Right renal cortex interstitium (tissue), 3 donors: ENCODE measurements at regions not wholly inside any gene's neighbourhood (a gene's known extent, or its start where the extent isn't known, plus 50 kb on each side); places are given as distances from the start of the nearest gene placed in this dataset.

ENCODE experiments used
- DNase-seq, 3 donors: peaks; one replicate each; pipeline ENCODE4 v3.0.0-alpha.2; 2013; ENCODE audit warnings: low read depth in 3 of 3, low spot score in 2 of 3

DNA sequence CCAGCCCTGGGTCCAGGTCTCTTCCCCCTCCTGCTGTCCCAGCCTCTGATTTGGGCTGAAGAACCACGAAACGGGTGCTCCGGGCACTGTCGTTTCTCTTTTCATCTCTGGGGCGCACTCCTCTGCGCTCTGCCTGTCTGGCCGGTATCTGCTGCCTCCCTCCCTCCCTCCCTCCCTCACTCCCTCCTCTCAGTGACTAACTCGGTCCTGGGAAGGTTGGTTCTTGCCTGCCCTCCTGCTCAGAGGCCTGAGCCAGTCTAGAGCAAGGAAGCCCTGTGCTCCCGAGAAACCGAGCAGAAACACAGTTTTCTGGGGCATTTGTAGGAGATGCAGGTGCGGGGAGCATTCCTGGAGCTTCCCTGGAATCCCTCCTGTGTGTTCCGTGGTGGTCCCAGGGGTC, 1235.2 kb downstream of the BRD1 start:
- no peak for DNase-seq

DNA sequence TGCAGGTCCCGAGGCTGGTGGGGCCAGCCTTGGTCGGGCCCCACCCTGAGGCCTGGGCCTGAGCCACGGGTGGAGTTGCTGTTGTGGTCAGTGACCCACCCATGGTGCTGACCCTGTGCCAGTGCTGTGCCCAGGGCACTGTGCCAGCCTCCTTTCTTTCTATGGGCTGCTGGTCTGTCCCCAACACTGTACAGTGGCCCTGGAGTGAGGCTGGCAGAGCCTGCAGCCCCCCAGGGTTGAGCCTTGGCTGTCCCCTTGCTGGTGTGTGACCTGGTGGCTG, 1235.7 kb downstream of the BRD1 start:
- no peak for DNase-seq

DNA sequence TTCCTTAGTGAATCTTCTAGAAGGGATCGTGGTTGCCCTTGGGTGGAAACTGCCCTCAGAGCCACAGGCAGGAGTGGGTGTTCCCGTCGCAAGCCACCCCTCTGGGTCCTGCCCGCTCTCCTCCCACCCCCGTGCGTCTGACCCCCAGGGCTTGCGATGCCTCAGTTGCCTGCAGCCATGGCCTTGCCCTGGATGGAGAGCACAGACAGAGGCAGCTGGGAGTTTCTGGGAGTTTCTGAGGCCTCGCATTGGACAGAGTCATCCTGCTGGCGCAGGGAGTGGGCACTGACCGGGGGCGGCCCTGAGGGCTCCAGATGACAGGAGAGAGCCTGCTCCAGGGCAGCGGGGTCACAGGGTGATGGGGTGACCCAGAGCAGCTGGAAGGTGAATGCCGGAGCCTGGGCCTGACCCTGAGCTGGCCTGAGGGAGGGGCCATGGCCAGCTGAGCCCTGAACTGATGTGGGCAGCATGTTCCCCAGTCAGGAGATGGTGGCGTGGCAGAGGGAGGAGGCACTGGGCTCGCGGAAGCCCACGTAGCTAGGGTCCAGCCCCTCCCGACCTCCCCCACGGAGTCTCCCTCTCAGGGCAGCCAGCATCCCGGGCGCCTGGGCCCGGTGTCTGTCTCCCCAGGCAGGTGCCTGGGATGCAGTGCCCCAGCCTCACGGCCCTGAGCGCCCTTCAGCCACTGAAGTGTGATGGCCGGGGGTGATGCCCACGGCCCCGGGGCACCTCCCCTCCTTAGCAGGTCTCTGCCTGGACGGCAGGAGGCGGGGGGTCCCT, 1236.2 kb downstream of the BRD1 start:
- DNase-seq: no peak

DNA sequence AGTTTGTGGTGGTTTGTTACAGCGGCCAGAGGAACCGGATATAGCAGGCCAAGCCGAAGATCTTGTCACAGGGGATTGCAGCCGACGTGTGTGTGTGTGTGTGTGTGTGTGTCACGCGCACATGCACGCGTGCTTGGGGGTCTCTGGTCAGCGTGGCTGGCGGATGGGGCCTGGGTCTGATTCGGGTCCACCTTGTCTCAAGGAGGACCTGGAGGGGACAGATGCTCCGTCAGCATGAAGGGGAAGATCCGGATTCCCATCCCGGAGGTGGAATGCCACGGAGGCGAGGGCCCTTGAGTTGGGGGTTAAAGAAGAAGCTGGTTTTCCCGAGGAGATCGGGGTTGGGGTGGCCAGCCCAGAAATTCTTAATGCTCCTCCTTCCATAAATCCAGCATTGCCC, 1237.8 kb downstream of the BRD1 start:
- DNase-seq: no peak

DNA sequence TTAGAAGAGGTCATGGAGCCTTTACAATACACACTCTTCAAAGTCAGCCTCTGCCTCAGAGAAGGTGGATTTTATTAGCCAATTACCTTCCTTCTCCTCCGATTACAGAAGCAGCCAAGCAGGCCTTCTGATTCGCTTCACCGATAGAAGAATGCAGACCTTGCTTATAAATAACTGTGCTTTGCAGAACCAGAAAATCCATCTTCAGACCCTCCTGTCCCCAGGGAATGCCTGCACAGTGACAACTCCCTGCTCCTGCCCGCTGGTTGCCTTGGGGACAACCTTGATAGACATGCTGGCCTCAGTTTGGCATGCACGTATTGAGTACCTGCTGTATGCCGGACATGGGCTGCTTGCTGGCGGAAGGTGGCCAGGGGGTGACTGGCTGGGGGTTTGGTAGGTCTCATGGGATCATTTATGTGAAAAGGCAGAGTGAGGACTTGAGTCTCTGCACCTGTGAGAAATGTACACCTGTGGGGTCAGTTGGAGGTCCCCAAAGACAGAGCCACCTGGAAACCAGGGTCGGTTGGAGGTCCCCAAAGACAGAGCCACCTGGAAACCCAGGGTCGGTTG, 1238.7 kb downstream of the BRD1 start:
- peak in 1 of 3 donors; percentile 60 for DNase-seq

DNA sequence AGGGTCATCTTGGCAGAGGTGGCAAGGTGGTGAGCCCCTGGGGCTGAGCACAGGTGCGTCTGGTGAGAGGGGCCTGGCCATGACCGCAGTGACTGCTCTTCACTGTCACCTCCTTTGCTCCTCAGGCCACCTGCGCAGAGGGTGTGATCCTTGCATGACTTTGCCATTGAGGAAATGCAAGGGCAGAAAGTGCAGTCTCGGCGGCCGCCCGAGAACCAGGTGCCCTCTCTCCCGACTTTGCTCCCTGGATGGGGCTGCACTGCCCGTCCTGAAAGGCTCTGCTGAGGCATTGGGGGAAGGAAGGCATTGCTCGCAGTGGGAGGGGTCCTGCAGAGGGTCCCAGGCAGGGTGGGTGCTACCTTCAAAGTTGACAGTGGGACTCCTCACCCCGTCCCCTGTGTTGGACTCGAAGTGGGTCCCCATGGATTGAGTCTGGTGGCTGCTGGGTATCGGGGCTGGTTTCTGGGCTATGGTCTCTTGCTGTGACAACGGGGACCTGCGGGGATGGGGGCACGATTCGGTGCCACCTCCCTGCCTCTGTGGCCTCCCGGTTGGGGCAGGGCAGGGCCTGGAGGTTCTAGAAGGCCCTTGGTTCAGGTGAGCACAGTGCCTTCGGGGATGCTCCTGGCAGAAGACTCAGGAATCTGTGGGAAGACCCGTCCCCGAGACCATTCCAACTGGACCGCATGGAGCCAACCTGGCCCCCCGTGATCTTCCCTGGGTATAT, 1239.4 kb downstream of the BRD1 start:
- DNase-seq: no peak

DNA sequence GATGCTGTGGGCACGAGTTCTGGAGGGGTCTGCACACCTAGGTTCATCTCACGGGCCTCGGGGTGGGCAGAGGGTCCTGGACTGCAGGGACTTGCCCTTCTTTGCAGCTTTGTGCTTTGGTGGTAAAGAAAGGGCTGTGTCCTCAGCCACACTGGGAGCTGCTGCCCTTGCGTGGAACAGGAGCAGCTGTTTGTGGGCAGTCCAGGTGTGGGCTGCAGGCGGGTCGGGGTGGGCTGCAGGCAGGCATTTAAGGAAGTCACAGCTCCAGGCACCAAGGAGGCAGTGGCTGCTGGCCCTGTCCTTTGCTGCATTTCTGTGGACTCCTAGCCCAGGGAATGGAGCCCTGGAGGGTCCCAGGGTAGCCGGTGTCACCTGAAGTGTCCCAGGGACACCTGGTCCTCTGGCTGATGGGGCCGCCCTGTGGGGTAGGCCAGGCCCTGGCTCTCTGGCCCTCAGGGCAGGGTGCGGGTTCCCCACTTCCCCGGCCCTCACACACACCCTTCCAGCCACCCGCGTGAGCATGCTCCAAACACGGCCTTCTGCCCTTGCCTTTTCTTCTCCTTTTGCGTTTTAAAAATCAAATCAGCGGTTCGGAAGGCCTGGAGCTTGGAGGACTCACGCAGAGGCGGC, 1240.3 kb downstream of the BRD1 start:
- DNase-seq: no peak

DNA sequence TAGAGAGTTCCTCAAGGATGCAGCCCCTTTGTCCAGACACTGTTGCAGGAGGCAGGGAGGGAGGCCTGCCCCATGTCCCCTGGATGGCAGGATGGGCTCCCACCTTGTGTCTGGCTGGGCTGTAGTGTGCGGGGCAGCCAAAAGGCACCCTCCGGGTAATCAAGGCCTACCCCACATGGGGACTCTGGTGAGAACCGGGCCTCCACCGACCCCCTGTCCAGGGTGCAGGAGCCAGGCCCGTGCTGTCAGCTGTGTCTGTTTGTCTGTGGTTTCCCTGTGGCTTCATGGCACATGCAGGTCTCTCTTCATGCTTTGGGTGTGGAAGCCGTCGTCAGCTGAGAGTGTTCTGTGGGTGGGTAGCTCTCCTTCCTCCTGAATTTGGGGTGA, 1240.9 kb downstream of the BRD1 start:
- no peak for DNase-seq

DNA sequence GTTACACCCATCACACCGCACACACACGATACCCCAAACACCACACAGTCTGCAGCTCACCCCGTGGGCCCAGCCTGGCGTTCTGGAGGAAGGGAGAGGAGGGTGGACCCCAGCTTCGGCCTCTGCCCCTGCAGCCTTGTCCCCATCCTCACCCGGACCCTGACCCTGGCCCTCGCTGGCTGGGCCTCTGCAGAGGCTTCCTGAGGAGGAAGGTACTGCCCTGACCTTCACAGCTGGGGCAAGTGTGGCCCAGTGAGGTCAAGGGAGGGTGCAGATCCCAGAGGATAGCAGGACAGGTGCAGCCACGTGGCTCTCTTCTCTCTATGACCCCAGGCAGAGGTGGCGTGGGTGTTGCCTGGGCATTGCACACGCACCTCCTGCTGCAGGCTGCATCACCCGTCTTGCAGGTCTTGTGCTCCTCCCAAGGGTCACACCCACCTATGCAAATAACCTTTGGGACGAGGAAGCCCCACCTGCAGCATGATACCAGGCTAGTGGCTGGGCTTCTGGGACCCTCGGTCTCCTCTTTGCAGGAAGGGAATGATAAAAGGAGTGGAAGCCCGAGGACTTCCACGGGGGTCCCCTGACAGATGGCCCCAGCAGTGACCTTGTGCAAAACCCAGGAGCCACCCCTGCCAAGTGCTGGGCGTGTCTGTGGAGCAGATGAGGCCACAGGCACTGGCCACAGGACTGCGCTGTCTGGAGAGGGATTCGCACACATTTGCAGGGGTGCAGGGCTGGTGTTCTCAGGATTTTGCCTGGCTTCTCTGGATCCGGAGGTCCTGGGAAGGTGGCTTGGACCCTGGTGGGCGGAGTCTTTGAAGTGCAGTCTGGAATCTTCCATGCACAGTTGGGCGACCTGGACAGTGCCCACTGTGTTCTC, 1241.5 kb downstream of the BRD1 start:
- DNase-seq: no peak

DNA sequence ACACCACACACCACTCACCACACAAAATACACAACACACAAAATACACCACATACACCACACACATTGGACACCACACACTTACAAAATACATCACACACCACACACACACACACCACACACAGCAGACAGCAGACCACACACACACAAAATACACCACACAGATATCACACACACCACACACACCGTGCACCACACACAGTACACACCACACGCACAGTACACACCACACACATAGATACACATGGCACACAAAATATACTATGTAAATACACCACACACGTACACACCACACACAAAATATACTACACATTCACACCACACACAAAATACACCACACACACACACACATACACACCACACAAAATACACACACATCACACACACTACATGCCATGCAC, 1243.5 kb downstream of the BRD1 start:
- no peak for DNase-seq

DNA sequence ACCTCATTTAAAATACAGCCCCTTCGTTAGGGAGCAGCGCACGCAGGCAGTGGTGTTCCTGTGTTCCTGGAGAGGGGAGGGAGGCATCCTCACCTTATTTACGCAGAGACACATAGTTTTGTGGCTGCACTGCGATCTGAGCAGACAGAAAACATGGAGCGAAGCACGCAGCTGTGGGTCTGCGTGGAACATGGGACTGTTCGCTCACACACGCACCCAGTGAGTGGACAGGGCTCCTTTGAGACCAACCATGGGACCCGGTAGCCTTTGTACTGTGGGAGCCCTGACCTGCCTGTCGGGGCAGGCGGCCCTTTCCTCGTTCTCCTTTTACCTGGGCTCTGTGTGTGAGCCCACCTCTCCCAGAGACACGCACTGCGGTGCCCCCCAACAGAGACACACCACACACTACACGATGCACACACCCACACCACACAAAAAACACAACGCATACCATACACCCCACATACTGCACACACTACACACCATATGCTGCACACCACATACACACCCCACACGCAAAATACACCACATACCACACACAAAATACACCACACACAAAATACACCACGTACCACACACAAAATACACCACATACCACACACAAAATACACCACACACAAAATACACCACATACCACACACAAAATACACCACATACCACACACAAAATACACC, 1245.7 kb downstream of the BRD1 start:
- no peak for DNase-seq

DNA sequence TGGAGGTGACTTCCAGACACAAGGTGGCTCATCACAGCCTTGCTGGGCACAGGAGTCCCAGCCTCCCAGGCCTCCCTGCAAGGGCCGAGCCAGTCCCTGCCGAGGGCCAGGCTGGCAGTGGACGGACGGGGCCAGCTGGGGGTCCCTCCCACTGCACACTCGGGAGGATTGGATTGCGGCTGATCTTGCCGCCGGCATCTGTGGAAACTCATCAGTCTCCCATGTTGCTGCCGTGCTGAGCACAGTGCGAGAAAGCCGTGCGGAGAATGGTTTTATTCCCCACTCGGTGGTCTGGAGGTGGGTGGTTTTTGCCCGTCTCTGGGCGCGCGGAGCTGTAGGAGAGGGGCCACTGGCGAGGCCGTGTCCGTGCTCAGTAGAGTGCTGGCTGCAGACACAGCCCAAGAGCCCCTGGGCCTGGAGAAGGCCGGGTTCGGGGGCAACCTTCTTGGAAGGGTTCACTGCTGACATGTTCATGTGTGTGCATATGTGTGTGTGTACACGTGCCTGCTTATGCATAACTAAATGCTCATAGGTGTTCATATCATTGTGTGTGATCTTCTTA, 1246.4 kb downstream of the BRD1 start:
- no peak for DNase-seq

DNA sequence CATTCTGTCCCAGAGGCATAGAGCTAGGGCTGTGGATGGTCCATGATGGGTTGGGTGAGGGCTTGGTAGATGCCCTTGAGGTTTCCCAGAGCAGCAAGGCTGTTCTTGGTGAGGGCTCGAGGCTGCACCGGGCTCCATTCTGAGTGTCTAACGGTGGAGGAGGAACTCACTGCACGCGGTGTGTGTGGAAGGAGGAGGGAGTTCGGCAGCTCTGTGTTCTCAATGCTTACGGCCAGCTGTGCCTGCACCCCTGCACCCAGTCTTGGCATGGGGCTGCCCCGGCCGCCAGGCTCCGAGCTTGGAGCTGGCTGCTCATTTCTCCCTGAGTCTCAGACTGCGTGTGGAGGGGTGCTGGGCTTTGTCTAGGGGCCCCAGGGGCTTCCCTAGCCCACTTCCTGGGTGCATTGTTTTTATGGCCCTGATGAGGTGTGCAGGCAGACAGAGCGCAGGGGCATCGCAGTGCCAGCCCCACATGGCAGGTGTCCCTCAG, 1247.1 kb downstream of the BRD1 start:
- DNase-seq: no peak

DNA sequence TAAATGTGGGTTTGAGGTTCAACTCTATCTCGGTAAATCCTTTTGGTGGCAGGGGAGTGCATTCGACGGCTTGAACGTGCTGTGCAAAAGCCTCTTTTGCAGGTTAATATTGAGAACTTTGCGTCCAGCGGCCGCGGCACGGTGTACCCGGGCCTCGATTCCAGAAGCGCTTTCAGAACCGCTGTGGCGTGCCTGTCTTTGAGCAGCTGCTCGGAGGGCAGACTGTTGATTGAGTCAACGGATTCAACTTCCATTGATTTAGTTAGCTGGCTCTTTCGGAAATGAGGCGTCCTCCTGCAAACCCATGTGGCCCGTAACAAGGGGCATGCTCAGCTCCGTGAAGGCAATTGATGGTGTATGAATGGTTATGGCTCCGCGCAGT, 1247.8 kb downstream of the BRD1 start:
- DNase-seq: no peak

DNA sequence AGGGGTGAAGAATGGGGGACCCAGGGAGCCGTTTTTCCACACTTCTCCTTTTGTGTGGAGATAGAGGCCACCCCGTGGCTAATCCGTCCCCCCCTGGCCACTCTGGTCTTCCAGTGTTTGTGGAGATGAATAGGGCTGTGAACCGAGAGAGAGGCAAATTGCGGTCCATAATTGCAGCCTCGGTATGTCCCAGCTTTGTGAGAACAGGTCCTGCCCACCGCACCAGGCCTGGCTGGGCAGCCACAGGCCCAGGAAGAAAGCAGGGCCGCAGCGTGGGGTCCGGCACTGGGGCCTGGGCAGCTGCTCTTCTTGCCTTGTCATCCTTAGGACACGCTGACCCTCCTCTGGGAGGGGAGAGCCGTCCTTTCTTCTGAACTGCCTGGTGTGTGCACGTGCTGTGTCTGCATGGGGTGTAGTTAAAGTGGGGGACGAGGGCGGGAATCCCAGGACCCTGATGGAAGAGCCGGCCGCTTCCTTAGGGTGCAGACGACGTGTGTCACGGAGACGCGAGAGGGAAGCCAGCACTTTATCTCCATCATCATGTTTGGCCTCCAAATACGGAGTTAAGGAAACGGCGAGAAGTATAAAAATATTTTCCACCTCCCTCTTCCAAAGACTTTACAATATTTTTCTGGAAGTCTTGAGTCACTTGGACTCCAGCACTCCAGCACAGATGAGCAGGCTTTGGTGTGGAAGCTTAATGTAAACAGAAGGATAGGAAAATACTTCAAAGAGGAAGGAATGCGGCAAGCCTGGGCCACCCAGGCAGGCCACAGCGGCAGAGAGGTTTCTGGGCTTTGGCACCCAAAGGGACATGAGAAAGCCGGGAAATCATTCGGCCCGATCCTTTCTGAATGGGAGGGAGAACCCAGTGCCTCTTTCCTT, 1248.4 kb downstream of the BRD1 start:
- DNase-seq: no peak

DNA sequence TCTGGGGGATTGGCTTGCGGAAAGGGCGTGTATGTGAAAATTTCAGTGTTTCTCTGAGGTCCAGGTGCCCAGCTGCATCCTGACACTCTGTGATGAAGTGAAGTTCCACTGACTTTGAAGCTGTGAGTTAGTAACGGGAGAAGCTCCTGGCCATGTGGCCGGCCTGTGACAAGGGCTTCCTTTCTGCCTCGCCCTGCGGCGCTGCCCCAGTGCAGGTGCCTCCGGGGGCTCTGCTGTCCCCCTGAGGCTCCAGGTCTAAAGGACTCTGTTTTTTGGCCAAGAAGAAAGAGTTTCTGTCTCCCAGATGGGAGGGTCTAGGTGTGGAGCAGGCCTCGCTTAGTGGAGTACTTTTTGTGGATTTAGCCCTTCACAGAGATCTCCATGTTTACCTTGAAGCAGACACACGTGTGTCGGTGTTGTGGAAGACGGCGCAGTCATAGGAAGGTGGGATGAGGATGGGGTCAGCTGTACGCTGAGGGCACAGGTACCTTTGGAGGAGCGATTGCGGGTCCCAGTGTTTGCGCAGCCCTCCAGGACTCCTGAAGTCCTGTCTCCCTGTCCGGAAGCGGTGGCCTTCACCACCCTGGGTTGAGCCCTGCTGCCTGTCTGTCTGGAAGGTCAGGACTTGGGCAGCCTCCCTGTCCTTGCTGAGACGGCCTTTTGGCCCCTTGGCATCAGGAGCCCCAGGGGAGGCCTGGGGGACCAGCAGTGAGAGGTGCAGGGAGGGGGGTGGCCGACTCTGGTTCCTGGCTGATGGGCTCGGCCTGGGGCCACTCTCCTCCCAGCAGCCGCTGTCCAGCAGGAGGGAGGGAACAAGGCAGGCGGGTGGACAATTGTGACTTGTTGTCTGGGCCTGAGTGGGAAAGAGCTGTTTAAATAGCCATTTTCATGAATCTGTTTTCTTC, 1249.3 kb downstream of the BRD1 start:
- DNase-seq: no peak

DNA sequence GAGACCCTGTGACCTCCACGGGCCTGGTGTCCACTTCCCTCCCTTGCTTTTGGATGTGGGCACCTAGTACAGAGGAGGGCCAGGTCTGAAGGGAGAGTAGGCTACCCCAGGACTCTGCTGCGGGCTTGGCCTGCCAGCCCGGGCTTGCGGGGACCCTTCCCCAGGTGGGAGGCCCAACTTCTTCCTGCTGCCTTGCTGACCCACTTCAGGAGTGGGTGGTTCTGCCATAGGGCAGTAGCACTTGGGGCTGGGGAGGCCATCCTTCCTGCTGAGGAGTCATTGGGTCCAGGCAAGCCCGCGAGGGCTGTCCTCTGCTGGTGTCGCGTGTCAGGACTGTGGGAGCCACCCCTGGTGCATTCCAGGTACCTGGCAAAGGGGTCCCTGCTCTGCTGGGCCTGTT, 1250.0 kb downstream of the BRD1 start:
- no peak for DNase-seq
